ENCODE measurements at regions not wholly inside any gene's neighbourhood (a gene's known extent, or its start where the extent isn't known, plus 50 kb on each side); places are given as distances from the start of the nearest gene placed in this dataset.
"Not testable (repeated sequence)": the region's sequence is repeated elsewhere in the genome, so short reads cannot be mapped to it uniquely, and the experiment has no call there.

DNA sequence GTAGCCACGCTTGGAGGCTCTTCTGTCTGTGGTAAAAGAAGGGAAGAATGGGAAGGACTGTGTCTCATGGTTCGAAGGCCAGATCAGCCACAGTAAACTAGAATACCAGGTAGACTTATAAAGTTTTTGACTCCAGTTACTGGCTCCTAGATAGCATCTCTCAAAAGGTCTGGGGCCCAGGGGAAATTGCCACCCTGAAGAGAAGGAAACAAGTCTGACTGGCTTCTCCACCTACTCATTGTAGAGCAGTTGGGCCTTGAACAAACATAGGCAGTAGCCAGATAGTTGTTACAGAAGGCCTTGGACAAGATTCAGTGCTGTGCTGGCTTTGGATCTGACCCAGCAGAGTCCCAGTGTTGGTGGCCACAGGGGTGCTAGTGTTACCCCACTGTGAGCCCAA, 890.4 kb downstream of the EFNA5 start (continued):
- TF ChIP-seq ZNF394 (tag by site-specific recombination; IDR thresholded peaks at IDR 0.05; ENCODE audit: borderline replicate concordance), result no peak
- TF ChIP-seq ZNF391 (tag by site-specific recombination; IDR thresholded peaks at IDR 0.05; ENCODE audit: borderline replicate concordance, low read depth), result no peak
- TF ChIP-seq, protein P1, sequence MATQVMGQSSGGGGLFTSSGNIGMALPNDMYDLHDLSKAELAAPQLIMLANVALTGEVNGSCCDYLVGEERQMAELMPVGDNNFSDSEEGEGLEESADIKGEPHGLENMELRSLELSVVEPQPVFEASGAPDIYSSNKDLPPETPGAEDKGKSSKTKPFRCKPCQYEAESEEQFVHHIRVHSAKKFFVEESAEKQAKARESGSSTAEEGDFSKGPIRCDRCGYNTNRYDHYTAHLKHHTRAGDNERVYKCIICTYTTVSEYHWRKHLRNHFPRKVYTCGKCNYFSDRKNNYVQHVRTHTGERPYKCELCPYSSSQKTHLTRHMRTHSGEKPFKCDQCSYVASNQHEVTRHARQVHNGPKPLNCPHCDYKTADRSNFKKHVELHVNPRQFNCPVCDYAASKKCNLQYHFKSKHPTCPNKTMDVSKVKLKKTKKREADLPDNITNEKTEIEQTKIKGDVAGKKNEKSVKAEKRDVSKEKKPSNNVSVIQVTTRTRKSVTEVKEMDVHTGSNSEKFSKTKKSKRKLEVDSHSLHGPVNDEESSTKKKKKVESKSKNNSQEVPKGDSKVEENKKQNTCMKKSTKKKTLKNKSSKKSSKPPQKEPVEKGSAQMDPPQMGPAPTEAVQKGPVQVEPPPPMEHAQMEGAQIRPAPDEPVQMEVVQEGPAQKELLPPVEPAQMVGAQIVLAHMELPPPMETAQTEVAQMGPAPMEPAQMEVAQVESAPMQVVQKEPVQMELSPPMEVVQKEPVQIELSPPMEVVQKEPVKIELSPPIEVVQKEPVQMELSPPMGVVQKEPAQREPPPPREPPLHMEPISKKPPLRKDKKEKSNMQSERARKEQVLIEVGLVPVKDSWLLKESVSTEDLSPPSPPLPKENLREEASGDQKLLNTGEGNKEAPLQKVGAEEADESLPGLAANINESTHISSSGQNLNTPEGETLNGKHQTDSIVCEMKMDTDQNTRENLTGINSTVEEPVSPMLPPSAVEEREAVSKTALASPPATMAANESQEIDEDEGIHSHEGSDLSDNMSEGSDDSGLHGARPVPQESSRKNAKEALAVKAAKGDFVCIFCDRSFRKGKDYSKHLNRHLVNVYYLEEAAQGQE (tag by site-specific recombination; IDR thresholded peaks at IDR 0.05), result no peak
- TF ChIP-seq ZFP3 (tag by site-specific recombination; IDR thresholded peaks at IDR 0.05; ENCODE audit: low read depth), result no peak
- no peak for TF ChIP-seq ZNF311 (tag by site-specific recombination; IDR thresholded peaks at IDR 0.05; ENCODE audit: borderline replicate concordance)
- no peak for TF ChIP-seq ZNF473 (tag by site-specific recombination; IDR thresholded peaks at IDR 0.05)
- no peak for TF ChIP-seq ZNF214 (tag by site-specific recombination; IDR thresholded peaks at IDR 0.05; ENCODE audit: borderline replicate concordance)
- no peak for TF ChIP-seq ZNF221 (tag by site-specific recombination; IDR thresholded peaks at IDR 0.05; ENCODE audit: borderline replicate concordance)
- TF ChIP-seq, protein P2, sequence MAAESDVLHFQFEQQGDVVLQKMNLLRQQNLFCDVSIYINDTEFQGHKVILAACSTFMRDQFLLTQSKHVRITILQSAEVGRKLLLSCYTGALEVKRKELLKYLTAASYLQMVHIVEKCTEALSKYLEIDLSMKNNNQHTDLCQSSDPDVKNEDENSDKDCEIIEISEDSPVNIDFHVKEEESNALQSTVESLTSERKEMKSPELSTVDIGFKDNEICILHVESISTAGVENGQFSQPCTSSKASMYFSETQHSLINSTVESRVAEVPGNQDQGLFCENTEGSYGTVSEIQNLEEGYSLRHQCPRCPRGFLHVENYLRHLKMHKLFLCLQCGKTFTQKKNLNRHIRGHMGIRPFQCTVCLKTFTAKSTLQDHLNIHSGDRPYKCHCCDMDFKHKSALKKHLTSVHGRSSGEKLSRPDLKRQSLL (tag by site-specific recombination; IDR thresholded peaks at IDR 0.05), result no peak
- no peak for TF ChIP-seq ZNF341 (tag by site-specific recombination; IDR thresholded peaks at IDR 0.05; ENCODE audit: low read depth)

DNA sequence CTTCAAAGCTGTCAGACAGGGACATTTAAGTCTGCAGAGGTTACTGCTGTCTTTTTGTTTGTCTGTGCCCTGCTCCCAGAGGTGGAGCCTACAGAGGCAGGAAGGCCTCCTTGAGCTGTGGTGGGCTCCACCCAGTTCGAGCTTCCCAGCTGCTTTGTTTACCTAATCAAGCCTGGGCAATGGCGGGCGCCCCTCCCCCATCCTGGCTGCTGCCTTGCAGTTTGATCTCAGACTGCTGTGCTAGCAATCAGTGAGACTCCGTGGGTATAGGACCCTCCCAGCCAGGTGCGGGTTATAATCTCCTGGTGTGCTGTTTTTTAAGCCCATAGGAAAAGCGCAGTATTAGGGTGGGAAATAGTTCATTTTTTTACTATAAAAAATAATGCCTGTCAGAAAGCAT, 894.2 kb downstream of the EFNA5 start:
- H3K36me3 ChIP-seq (ENCODE audit: control insufficient read depth in 2 of 2, insufficient read depth in 1 of 2, low read length in 2 of 2); H3K27ac ChIP-seq (ENCODE audit: extremely low read depth, low read depth, low read length); H3K4me3 ChIP-seq (ENCODE audit: low read depth, low read length); POLR2A ChIA-PET; CTCF ChIA-PET; H3K9me3 ChIP-seq (ENCODE audit: control insufficient read depth, insufficient read depth, low read depth, low read length); H3K4me1 ChIP-seq (ENCODE audit: control insufficient read depth, insufficient read depth, low read length): not testable (repeated sequence)

DNA sequence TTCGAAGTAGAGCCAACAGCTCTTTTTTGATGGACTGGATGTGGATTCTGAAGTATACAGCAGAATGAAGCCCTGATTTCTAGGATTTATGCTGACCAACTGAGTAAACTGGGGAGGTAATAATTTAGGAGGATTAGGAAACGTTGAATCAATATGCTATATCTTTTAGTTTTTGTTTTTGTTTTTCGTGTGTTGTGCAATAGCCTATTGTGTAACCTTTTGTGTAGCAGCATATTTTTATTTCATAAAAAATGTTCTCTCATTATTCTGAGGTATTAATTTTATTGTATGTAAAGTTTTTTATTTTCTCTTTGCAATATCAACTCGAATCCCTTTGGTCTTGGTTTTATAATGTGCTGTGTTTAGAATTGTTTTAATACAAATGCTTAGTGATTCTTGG, 902.3 kb downstream of the EFNA5 start:
- Histone ChIP-seq H3K4me1 (ENCODE audit: control insufficient read depth, insufficient read depth, low read length) (no peaks in the 10 kb centered on the region), H3K9me3 (ENCODE audit: control insufficient read depth, insufficient read depth, low read depth, low read length) (no peaks in the 10 kb centered on the region), H3K36me3 (ENCODE audit: control insufficient read depth in 2 of 2, insufficient read depth in 1 of 2, low read length in 2 of 2) (no peaks in the 10 kb centered on the region), H3K4me3 (ENCODE audit: low read depth, low read length) (no peak overlapping the region), H3K27ac (ENCODE audit: extremely low read depth, low read depth, low read length) (no peak overlapping the region)
- POLR2A ChIA-PET, result no interaction called here
- no peak for TF ChIP-seq SP2 (tag by site-specific recombination; IDR thresholded peaks at IDR 0.05)
- CTCF ChIA-PET, result no interaction called here

DNA sequence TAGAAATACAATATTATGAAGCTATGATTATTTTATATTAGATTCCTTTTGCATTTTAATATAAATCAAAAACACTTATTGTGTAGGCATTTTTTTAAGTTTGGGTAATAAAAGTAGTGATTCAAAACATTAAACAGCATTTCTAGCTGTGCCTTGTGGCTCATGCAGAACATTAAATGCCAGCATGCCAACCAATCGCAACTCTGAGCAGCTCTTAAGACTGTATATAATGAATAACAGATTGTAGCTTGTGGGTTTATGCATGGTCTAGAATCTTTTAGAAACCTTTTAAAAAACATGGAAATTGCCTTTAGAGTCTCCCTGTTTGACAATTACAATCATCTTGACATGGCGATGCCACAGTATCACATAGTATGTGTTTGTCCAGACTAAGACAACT, 903.8 kb downstream of the EFNA5 start:
- ChIA-PET POLR2A (no interaction called here), CTCF (interaction anchor here (1.1 kb wide), 1 partner anchor 9 kb away, joined by 4 read pairs; no protein-coding TSS in a partner anchor)
- TF ChIP-seq ZNF146 (tag by site-specific recombination; IDR thresholded peaks at IDR 0.05), result no peak
- no peak for TF ChIP-seq ZNF747 (tag by site-specific recombination; IDR thresholded peaks at IDR 0.05)
- TF ChIP-seq, protein P3, sequence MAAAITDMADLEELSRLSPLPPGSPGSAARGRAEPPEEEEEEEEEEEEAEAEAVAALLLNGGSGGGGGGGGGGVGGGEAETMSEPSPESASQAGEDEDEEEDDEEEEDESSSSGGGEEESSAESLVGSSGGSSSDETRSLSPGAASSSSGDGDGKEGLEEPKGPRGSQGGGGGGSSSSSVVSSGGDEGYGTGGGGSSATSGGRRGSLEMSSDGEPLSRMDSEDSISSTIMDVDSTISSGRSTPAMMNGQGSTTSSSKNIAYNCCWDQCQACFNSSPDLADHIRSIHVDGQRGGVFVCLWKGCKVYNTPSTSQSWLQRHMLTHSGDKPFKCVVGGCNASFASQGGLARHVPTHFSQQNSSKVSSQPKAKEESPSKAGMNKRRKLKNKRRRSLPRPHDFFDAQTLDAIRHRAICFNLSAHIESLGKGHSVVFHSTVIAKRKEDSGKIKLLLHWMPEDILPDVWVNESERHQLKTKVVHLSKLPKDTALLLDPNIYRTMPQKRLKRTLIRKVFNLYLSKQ (tag by site-specific recombination; IDR thresholded peaks at IDR 0.05; ENCODE audit: borderline replicate concordance), result no peak
- TF ChIP-seq SP7 (tag by site-specific recombination; IDR thresholded peaks at IDR 0.05), result no peak
- TF ChIP-seq MEIS1 (CRISPR knock-in tag; IDR thresholded peaks at IDR 0.05; ENCODE audit: borderline replicate concordance), result no peak
- H3K36me3 ChIP-seq (ENCODE audit: control insufficient read depth in 2 of 2, insufficient read depth in 1 of 2, low read length in 2 of 2), result no peaks in the 10 kb centered on the region
- H3K9me3 ChIP-seq (ENCODE audit: control insufficient read depth, insufficient read depth, low read depth, low read length), result no peaks in the 10 kb centered on the region
- no peak overlapping the region for H3K27ac ChIP-seq (ENCODE audit: extremely low read depth, low read depth, low read length)
- H3K4me3 ChIP-seq (ENCODE audit: low read depth, low read length), result no peak overlapping the region
- no peaks in the 10 kb centered on the region for H3K4me1 ChIP-seq (ENCODE audit: control insufficient read depth, insufficient read depth, low read length)

All from HEK293 (cell line).